Urinary bladder (tissue), 3 donors: ENCODE measurements at regions not wholly inside any gene's neighbourhood (a gene's known extent, or its start where the extent isn't known, plus 50 kb on each side); places are given as distances from the start of the nearest gene placed in this dataset.
A peak's percentile ranks its signal among the peaks of the same experiment; 100 is the strongest.

Experiments used
- DNase-seq: peaks from one replicate; pipeline ENCODE4 v3.0.0-alpha.2; 2015; ENCODE audit errors: extremely low spot score
- H3K27ac ChIP-seq: one replicate; pipeline ENCODE4 v1.5.1; 2013; ENCODE audit warnings: low read depth, mild to moderate bottlenecking, moderate library complexity
- H3K36me3 ChIP-seq: one replicate; pipeline ENCODE4 v1.6.1; 2013; ENCODE audit warnings: mild to moderate bottlenecking, moderate library complexity; ENCODE audit not compliant: insufficient read depth
- H3K4me1 ChIP-seq: one replicate; pipeline ENCODE4 v1.6.1; 2013; ENCODE audit warnings: mild to moderate bottlenecking, moderate library complexity; ENCODE audit not compliant: insufficient read depth
- H3K4me3 ChIP-seq: one replicate; pipeline ENCODE4 v1.5.1; 2013; ENCODE audit warnings: low read depth, low read length
- WGBS: extraction: QIAGEN DNeasy Blood & Tissue Kit; methylation state at CpG from one replicate; pipeline ENCODE4 v1.1.7; 2013; 5-methylcytosine and 5-hydroxymethylcytosine counted together
- donor health status: healthy with polysubstance abuse.
- donor health status: healthy.

- Histone ChIP-seq H3K36me3 (no peaks in the 10 kb centered on the region), H3K4me3 (no peak overlapping the region), H3K27ac (peak overlapping the region; percentile 39), H3K4me1 (peaks cover under 1% of the 10 kb centered on the region)
- 74% methylated on average over 11 of the region's 11 CpGs for WGBS
- no peak for DNase-seq
Measured at GRCh38 chr1:234975122-234975940, 153.3 kb downstream of the TOMM20 start.

- Histone ChIP-seq H3K27ac (no peak overlapping the region), H3K4me3 (no peak overlapping the region), H3K4me1 (no peaks in the 10 kb centered on the region), H3K36me3 (no peaks in the 10 kb centered on the region)
- DNase-seq, result no peak
- WGBS, result 64% methylated on average over 10 of the region's 10 CpGs
Measured at GRCh38 chr1:234973426-234974250, 155.0 kb downstream of the TOMM20 start.

GRCh38 chr1:234972411-234973191 is 156.0 kb downstream of the TOMM20 start:
- Histone ChIP-seq H3K4me3 (no peak overlapping the region), H3K27ac (no peak overlapping the region), H3K36me3 (no peaks in the 10 kb centered on the region), H3K4me1 (no peaks in the 10 kb centered on the region)
- 89% methylated on average over 19 of the region's 19 CpGs for WGBS
- no peak for DNase-seq

GRCh38 chr1:234971586-234972297 is 156.9 kb downstream of the TOMM20 start:
- WGBS, result 79% methylated on average over 9 of the region's 9 CpGs
- peak overlapping the region; percentile 42 for H3K27ac ChIP-seq
- DNase-seq, result no peak
- H3K36me3 ChIP-seq, result no peaks in the 10 kb centered on the region
- no peak overlapping the region for H3K4me3 ChIP-seq
- H3K4me1 ChIP-seq, result no peaks in the 10 kb centered on the region

GRCh38 chr1:234970731-234971476 is 157.7 kb downstream of the TOMM20 start:
- Histone ChIP-seq H3K4me3 (no peak overlapping the region), H3K4me1 (no peaks in the 10 kb centered on the region), H3K36me3 (no peaks in the 10 kb centered on the region), H3K27ac (peak overlapping the region; percentile 42)
- no peak for DNase-seq
- WGBS, result 20% methylated on average over 12 of the region's 12 CpGs

GRCh38 chr1:234970401-234970730 is 158.3 kb downstream of the TOMM20 start:
- DNase-seq, result no peak
- Histone ChIP-seq H3K27ac (no peak overlapping the region), H3K4me1 (no peaks in the 10 kb centered on the region), H3K4me3 (no peak overlapping the region), H3K36me3 (no peaks in the 10 kb centered on the region)
- 9% methylated on average over 4 of the region's 4 CpGs for WGBS

GRCh38 chr1:234969581-234970400 is 158.8 kb downstream of the TOMM20 start:
- Histone ChIP-seq H3K4me3 (peak overlapping the region; percentile 27), H3K27ac (peak overlapping the region; percentile 42), H3K36me3 (no peaks in the 10 kb centered on the region), H3K4me1 (no peaks in the 10 kb centered on the region)
- 6% methylated on average over 37 of the region's 37 CpGs for WGBS
- DNase-seq, result no peak

- DNase-seq, result no peak
- Histone ChIP-seq H3K27ac (no peak overlapping the region), H3K36me3 (no peaks in the 10 kb centered on the region), H3K4me1 (no peaks in the 10 kb centered on the region), H3K4me3 (no peak overlapping the region)
- 39% methylated on average over 4 of the region's 4 CpGs for WGBS
Measured at GRCh38 chr1:234969011-234969441, 159.6 kb downstream of the TOMM20 start.

GRCh38 chr1:234968451-234968850 is 160.2 kb downstream of the TOMM20 start:
- no peak overlapping the region for H3K27ac ChIP-seq
- no peaks in the 10 kb centered on the region for H3K36me3 ChIP-seq
- H3K4me1 ChIP-seq, result no peaks in the 10 kb centered on the region
- 85% methylated on average over 4 of the region's 4 CpGs for WGBS
- DNase-seq, result no peak
- H3K4me3 ChIP-seq, result no peak overlapping the region

GRCh38 chr1:234967121-234967520 is 161.5 kb downstream of the TOMM20 start:
- DNase-seq, result no peak
- no peaks in the 10 kb centered on the region for H3K36me3 ChIP-seq
- no peaks in the 10 kb centered on the region for H3K4me1 ChIP-seq
- 91% methylated on average over 13 of the region's 13 CpGs for WGBS
- H3K27ac ChIP-seq, result no peak overlapping the region
- H3K4me3 ChIP-seq, result no peak overlapping the region

GRCh38 chr1:234965111-234965510 is 163.5 kb downstream of the TOMM20 start:
- no peaks in the 10 kb centered on the region for H3K36me3 ChIP-seq
- H3K4me1 ChIP-seq, result no peaks in the 10 kb centered on the region
- H3K4me3 ChIP-seq, result no peak overlapping the region
- no peak overlapping the region for H3K27ac ChIP-seq
- no peak for DNase-seq
